Pons (tissue), 1 donor: ENCODE measurements at regions not wholly inside any gene's neighbourhood (a gene's known extent, or its start where the extent isn't known, plus 50 kb on each side); places are given as distances from the start of the nearest gene placed in this dataset.

Experiments
- DNase-seq: peaks from one replicate; pipeline ENCODE4 v3.0.0-alpha.2; 2016; ENCODE audit warnings: low spot score

- DNase-seq: no peak
Measured at GRCh38 chr1:36542962-36543515, 60.3 kb upstream of the CSF3R start.

- no peak for DNase-seq
Measured at GRCh38 chr1:36542024-36542961, 59.6 kb upstream of the CSF3R start.

- no peak for DNase-seq
Measured at GRCh38 chr1:36540056-36540455, 57.3 kb upstream of the CSF3R start.

GRCh38 chr1:36539526-36539925, 56.8 kb upstream of the CSF3R start:
- no peak for DNase-seq

- no peak for DNase-seq
Measured at GRCh38 chr1:36537991-36538390, 55.3 kb upstream of the CSF3R start.

GRCh38 chr1:36537190-36537768, 54.6 kb upstream of the CSF3R start:
- no peak for DNase-seq

GRCh38 chr1:36536727-36537126, 54.0 kb upstream of the CSF3R start:
- DNase-seq: no peak

GRCh38 chr1:36534711-36535412, 52.1 kb upstream of the CSF3R start:
- DNase-seq: no peak

GRCh38 chr1:36533897-36534296, 51.2 kb upstream of the CSF3R start:
- DNase-seq: no peak

- no peak for DNase-seq
Measured at GRCh38 chr1:36532810-36533401, 50.2 kb upstream of the CSF3R start.
